BLaER1 (cell line): ENCODE measurements at regions not wholly inside any gene's neighbourhood (a gene's known extent, or its start where the extent isn't known, plus 50 kb on each side); places are given as distances from the start of the nearest gene placed in this dataset.
"Not testable (repeated sequence)": the region's sequence is repeated elsewhere in the genome, so short reads cannot be mapped to it uniquely, and the experiment has no call there.

Experiments
- H3K27ac ChIP-seq: shearing (Covaris generic); formaldehyde crosslinking; 2 replicates; pipeline ENCODE4 v1.8.1; 2022
- H3K27me3 ChIP-seq: shearing (Covaris generic); formaldehyde crosslinking; 2 replicates; pipeline ENCODE4 v1.8.1; 2022
- H3K36me3 ChIP-seq: shearing (Covaris generic); formaldehyde crosslinking; 2 replicates; pipeline ENCODE4 v1.8.1; 2022
- H3K4me1 ChIP-seq: shearing (Covaris generic); formaldehyde crosslinking; 2 replicates; pipeline ENCODE4 v1.8.1; 2022
- H3K4me2 ChIP-seq: shearing (Covaris generic); formaldehyde crosslinking; 2 replicates; pipeline ENCODE4 v1.8.1; 2022
- H3K4me3 ChIP-seq: shearing (Covaris generic); formaldehyde crosslinking; 2 replicates; pipeline ENCODE4 v1.8.1; 2022
- H3K9ac ChIP-seq: shearing (Covaris generic); formaldehyde crosslinking; 2 replicates; pipeline ENCODE4 v1.8.1; 2022
- H3K9me3 ChIP-seq: shearing (Covaris generic); formaldehyde crosslinking; 2 replicates; pipeline ENCODE4 v1.8.1; 2022
- H4K20me1 ChIP-seq: shearing (Covaris generic); formaldehyde crosslinking; 2 replicates; pipeline ENCODE4 v1.8.1; 2022
- Cebpa-rat ChIP-seq: shearing (Covaris generic); IDR thresholded peaks from 2 replicates; pipeline ENCODE4 v1.8.1; 2022

DNA sequence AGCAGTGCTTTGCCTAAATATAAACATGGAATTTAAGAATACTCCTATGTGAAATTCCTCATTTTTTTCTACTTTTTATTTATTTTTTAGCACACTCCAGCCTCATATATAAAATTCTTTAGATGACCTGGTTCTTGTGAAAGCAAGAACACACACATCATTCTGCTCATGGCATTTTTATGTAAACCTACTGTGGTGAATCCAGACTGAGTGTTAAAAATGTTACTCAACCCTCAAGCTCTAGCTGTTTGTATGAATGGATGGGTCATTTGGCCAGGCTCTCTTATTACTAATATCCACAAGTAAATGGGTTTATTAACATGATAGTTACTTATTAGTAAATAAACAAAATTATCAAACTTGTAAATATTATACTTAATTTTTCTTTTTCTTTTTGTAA, 551.7 kb upstream of the LRRN3 start:
- Histone ChIP-seq H3K27me3 (no peaks in the 10 kb centered on the region), H3K4me1 (no peaks in the 10 kb centered on the region), H3K36me3 (no peaks in the 10 kb centered on the region), H3K9ac (no peak overlapping the region), H3K4me2 (no peak overlapping the region), H3K9me3 (no peaks in the 10 kb centered on the region), H3K27ac (no peak overlapping the region), H3K4me3 (no peak overlapping the region), H4K20me1 (no peaks in the 10 kb centered on the region)
- no peak for TF ChIP-seq Cebpa-rat

DNA sequence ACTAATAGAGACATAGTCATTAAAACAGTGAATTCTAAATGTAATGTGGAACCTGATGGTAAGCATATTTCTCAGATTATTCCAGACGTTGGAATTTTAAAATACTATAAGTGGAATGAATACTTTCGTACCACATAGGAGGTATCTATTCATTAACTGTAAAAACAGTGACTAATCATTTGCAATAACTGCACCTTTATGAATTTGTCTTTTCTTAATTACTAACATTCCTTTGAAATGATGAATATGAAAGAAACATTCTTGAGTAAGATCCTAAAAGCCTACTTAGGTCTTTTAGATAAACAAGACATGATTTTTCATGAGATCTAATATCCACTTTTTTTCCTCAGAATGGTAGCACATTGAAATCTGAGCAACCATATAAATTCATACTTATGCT, 549.0 kb upstream of the LRRN3 start:
- Histone ChIP-seq H3K36me3 (no peaks in the 10 kb centered on the region), H3K9me3 (no peaks in the 10 kb centered on the region), H3K4me3 (no peak overlapping the region), H3K27ac (no peak overlapping the region), H3K4me1 (no peaks in the 10 kb centered on the region), H3K4me2 (no peak overlapping the region), H4K20me1 (no peaks in the 10 kb centered on the region), H3K9ac (no peak overlapping the region), H3K27me3 (no peaks in the 10 kb centered on the region)
- no peak for TF ChIP-seq Cebpa-rat

GRCh38 chr7:110544194-110544593, 546.7 kb upstream of the LRRN3 start:
- no peak overlapping the region for H3K9ac ChIP-seq
- no peak overlapping the region for H3K27ac ChIP-seq
- no peaks in the 10 kb centered on the region for H3K27me3 ChIP-seq
- H3K36me3 ChIP-seq = no peaks in the 10 kb centered on the region
- no peaks in the 10 kb centered on the region for H4K20me1 ChIP-seq
- no peaks in the 10 kb centered on the region for H3K9me3 ChIP-seq
- H3K4me2 ChIP-seq = no peak overlapping the region
- H3K4me1 ChIP-seq = no peaks in the 10 kb centered on the region
- no peak for TF ChIP-seq Cebpa-rat
- H3K4me3 ChIP-seq = no peak overlapping the region

DNA sequence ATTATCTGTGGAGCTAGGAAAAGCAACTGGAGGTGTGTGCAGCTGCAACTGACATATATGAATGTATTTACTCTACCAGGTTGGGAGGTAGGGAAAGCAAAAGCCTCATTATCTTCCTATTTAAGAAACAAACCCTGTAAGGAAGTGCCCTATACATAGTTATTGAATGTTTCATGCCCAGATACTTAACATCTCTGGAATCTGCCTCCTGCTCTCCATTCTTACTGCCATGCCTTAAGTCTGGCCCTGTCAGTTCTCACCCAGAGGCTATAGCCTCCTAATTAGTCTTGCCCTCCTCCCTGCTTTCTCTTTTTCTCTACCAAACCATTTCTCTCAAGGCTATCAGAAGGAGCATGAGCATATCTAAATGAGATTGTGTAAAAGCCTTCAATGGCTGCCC, 542.6 kb upstream of the LRRN3 start:
- Histone ChIP-seq H3K4me3 (no peak overlapping the region), H3K4me1 (no peaks in the 10 kb centered on the region), H3K9me3 (0 out of 2 replicates have a peak, but pooled peaks cover 15% of the 10 kb centered on the region), H3K36me3 (no peaks in the 10 kb centered on the region), H4K20me1 (no peaks in the 10 kb centered on the region), H3K9ac (no peak overlapping the region), H3K27ac (no peak overlapping the region), H3K4me2 (no peak overlapping the region), H3K27me3 (no peaks in the 10 kb centered on the region)
- no peak for TF ChIP-seq Cebpa-rat

DNA sequence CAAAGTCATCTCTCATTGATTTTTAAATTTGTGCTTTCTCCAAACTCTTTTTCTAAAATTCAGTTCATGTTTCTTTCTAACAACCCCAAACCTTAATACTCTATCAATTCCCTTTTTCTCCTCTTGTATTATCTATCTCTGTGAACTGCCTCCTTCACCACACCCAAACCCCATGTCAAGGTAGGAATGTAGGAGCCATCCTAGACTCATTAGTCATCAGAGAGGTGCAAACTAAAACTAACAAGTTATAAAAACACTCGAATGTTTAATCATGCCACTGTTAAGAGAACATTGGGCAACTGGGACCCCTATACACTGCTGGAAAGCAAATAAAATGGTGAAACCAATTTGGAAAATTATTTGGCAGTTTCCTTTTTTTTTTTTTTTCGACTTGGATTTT, 533.8 kb upstream of the LRRN3 start:
- Histone ChIP-seq H3K4me3 (no peak overlapping the region), H3K36me3 (no peaks in the 10 kb centered on the region), H3K4me2 (no peak overlapping the region), H3K27me3 (no peaks in the 10 kb centered on the region), H4K20me1 (no peaks in the 10 kb centered on the region), H3K9me3 (no peaks in the 10 kb centered on the region), H3K4me1 (no peaks in the 10 kb centered on the region), H3K9ac (no peak overlapping the region), H3K27ac (no peak overlapping the region)
- TF ChIP-seq Cebpa-rat = no peak

GRCh38 chr7:110563286-110563685, 527.6 kb upstream of the LRRN3 start:
- H4K20me1 ChIP-seq, H3K27me3 ChIP-seq, H3K9ac ChIP-seq, H3K4me2 ChIP-seq, H3K4me1 ChIP-seq, H3K9me3 ChIP-seq, H3K36me3 ChIP-seq, H3K4me3 ChIP-seq, H3K27ac ChIP-seq: not testable (repeated sequence)

GRCh38 chr7:110564246-110564645, 526.7 kb upstream of the LRRN3 start:
- no peak overlapping the region for H3K4me2 ChIP-seq
- H3K27me3 ChIP-seq = no peaks in the 10 kb centered on the region
- H4K20me1 ChIP-seq = no peaks in the 10 kb centered on the region
- no peak overlapping the region for H3K27ac ChIP-seq
- TF ChIP-seq Cebpa-rat = no peak
- no peak overlapping the region for H3K4me3 ChIP-seq
- H3K36me3 ChIP-seq = no peaks in the 10 kb centered on the region
- no peak overlapping the region for H3K9ac ChIP-seq
- H3K9me3 ChIP-seq = no peaks in the 10 kb centered on the region
- H3K4me1 ChIP-seq = no peaks in the 10 kb centered on the region

DNA sequence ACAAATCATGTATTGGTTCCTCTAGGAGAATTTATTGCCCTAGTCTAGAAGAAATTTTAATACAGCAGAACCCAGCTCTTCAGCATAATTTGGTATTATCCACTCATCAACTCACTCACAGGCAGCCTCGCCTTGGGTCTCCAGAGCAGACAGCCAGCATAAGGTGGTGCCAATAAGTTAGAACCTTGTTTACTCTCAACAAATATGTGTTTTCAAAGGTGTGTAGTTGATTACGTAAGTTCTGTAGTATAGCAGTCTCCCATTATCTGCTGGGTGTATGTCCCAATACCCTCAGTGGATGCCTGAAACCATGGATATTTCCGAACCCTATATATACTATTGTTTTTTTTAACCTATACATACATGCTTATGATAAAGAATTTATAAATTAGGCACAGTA, 522.5 kb upstream of the LRRN3 start:
- TF ChIP-seq Cebpa-rat = no peak
- Histone ChIP-seq H4K20me1 (no peaks in the 10 kb centered on the region), H3K27me3 (no peaks in the 10 kb centered on the region), H3K9ac (no peak overlapping the region), H3K4me1 (no peaks in the 10 kb centered on the region), H3K4me2 (no peak overlapping the region), H3K4me3 (no peak overlapping the region), H3K27ac (no peak overlapping the region), H3K9me3 (no peaks in the 10 kb centered on the region), H3K36me3 (no peaks in the 10 kb centered on the region)

DNA sequence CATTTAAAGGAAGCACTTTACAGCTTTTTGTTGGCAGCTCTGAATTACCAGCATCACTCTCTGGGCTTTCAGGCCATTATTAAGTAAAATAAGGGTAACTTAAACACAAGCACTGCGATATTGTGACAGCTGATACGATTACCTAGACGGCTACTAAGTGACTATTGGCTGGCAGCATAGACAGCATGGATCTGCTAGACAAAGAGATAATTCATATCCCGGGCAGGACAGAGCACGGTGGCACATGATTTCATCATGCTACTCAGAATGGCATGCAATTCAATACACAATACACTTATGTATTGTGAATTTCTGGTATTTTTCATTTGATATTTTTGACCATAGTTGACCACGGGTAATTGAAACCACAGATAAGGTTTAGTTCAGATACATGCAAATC, 522.0 kb upstream of the LRRN3 start:
- TF ChIP-seq Cebpa-rat = no peak
- no peaks in the 10 kb centered on the region for H3K27me3 ChIP-seq
- H4K20me1 ChIP-seq = no peaks in the 10 kb centered on the region

GRCh38 chr7:110569486-110570205, 521.3 kb upstream of the LRRN3 start:
- H3K4me3 ChIP-seq = no peak overlapping the region
- no peaks in the 10 kb centered on the region for H3K27me3 ChIP-seq
- no peak overlapping the region for H3K9ac ChIP-seq
- no peak for TF ChIP-seq Cebpa-rat
- H3K9me3 ChIP-seq = no peaks in the 10 kb centered on the region
- no peaks in the 10 kb centered on the region for H3K4me1 ChIP-seq
- no peak overlapping the region for H3K27ac ChIP-seq
- H3K4me2 ChIP-seq = no peak overlapping the region
- no peaks in the 10 kb centered on the region for H3K36me3 ChIP-seq
- H4K20me1 ChIP-seq = no peaks in the 10 kb centered on the region

More for the DNA sequence above, 522.0 kb upstream of the LRRN3 start:
- no peaks in the 10 kb centered on the region for H3K4me1 ChIP-seq
- H3K4me3 ChIP-seq = no peak overlapping the region
- H3K36me3 ChIP-seq = no peaks in the 10 kb centered on the region
- H3K4me2 ChIP-seq = no peak overlapping the region
- no peak overlapping the region for H3K9ac ChIP-seq
- no peaks in the 10 kb centered on the region for H3K9me3 ChIP-seq
- no peak overlapping the region for H3K27ac ChIP-seq

DNA sequence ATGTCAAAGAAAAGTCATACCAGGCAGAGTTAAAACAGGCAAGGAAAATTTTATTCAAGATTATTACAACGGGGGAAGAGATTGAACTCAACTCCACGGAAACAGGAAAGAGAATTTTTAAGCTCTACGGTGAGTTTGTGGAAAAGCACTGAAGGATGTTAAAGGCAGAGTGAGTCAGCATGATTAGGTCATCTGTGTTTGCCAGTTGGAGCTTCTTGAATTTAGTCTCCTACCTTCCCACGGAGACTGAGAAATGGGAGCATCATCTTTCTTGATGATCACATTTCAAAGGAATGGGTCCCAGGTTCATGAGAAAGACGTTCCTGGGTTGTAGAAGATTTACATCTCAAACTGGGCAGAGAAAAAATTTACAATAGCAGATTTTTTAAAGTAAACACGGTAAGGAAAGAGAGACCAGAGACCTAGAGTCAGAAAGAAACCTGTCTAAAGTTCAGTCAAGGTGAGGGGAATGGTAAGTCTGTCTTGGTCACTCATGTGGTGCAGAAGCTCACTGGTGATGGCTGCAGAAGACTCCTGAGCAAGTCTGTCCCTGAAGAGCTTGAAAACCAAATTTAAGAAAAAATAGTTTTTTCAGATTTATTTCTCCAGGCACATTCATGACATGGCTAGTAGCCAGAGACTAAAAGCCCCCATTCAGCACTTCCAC, 516.9 kb upstream of the LRRN3 start:
- no peaks in the 10 kb centered on the region for H3K9me3 ChIP-seq
- H4K20me1 ChIP-seq = no peaks in the 10 kb centered on the region
- H3K4me2 ChIP-seq = no peak overlapping the region
- no peak for TF ChIP-seq Cebpa-rat
- H3K4me3 ChIP-seq = no peak overlapping the region
- H3K4me1 ChIP-seq = no peaks in the 10 kb centered on the region
- H3K36me3 ChIP-seq = no peaks in the 10 kb centered on the region
- H3K27me3 ChIP-seq = no peaks in the 10 kb centered on the region
- no peak overlapping the region for H3K9ac ChIP-seq
- H3K27ac ChIP-seq = no peak overlapping the region
